ENCODE measurements at regions not wholly inside any gene's neighbourhood (a gene's known extent, or its start where the extent isn't known, plus 50 kb on each side); places are given as distances from the start of the nearest gene placed in this dataset.

GRCh38 chr1:30627206-30627605 lies 96.2 kb downstream of the MATN1 start:
- no peak for DNase-seq (ENCODE audit: extremely low spot score)
- POLR2A ChIA-PET = no interaction called here
- CTCF ChIA-PET = no interaction called here
- TF ChIP-seq PKNOX1 (IDR thresholded peaks at IDR 0.05) (no peak), ELF4 (IDR thresholded peaks at IDR 0.05) (no peak), BHLHE40 (IDR thresholded peaks at IDR 0.05; ENCODE audit: borderline replicate concordance) (no peak), LEF1 (IDR thresholded peaks at IDR 0.05; ENCODE audit: borderline replicate concordance) (no peak), ZNF384 (IDR thresholded peaks at IDR 0.05) (no peak), FOXA1 (IDR thresholded peaks at IDR 0.05) (no peak), SP1 (IDR thresholded peaks at IDR 0.05) (no peak), ARNT (IDR thresholded peaks at IDR 0.05) (no peak), L3MBTL2 (conservative IDR thresholded peaks at IDR 0.05) (no peak), HDGF (IDR thresholded peaks at IDR 0.05; ENCODE audit: borderline replicate concordance) (no peak), FOXK2 (IDR thresholded peaks at IDR 0.05) (no peak), NFRKB (IDR thresholded peaks at IDR 0.05) (no peak), FOXM1 (IDR thresholded peaks at IDR 0.05; ENCODE audit: borderline replicate concordance) (no peak), CTBP1 (IDR thresholded peaks at IDR 0.05; ENCODE audit: borderline replicate concordance) (no peak), SUZ12 (IDR thresholded peaks at IDR 0.05) (no peak), TARDBP (IDR thresholded peaks at IDR 0.05) (no peak)

GRCh38 chr1:30623431-30623830 lies 100.0 kb downstream of the MATN1 start:
- no peak for DNase-seq (ENCODE audit: extremely low spot score)
- no peak for TF ChIP-seq FOXA1 (IDR thresholded peaks at IDR 0.05)
- no peak for TF ChIP-seq HDGF (IDR thresholded peaks at IDR 0.05; ENCODE audit: borderline replicate concordance)
- no peak for TF ChIP-seq NFRKB (IDR thresholded peaks at IDR 0.05)
- TF ChIP-seq FOXK2 (IDR thresholded peaks at IDR 0.05) = no peak
- TF ChIP-seq BHLHE40 (IDR thresholded peaks at IDR 0.05; ENCODE audit: borderline replicate concordance) = no peak
- TF ChIP-seq ZNF384 (IDR thresholded peaks at IDR 0.05) = no peak
- TF ChIP-seq FOXM1 (IDR thresholded peaks at IDR 0.05; ENCODE audit: borderline replicate concordance) = no peak
- TF ChIP-seq PKNOX1 (IDR thresholded peaks at IDR 0.05) = no peak
- TF ChIP-seq SUZ12 (IDR thresholded peaks at IDR 0.05) = no peak
- no peak for TF ChIP-seq ELF4 (IDR thresholded peaks at IDR 0.05)
- no peak for TF ChIP-seq LEF1 (IDR thresholded peaks at IDR 0.05; ENCODE audit: borderline replicate concordance)
- TF ChIP-seq SP1 (IDR thresholded peaks at IDR 0.05) = no peak
- TF ChIP-seq ARNT (IDR thresholded peaks at IDR 0.05) = no peak
- no peak for TF ChIP-seq TARDBP (IDR thresholded peaks at IDR 0.05)
- TF ChIP-seq L3MBTL2 (conservative IDR thresholded peaks at IDR 0.05) = no peak
- no peak for TF ChIP-seq CTBP1 (IDR thresholded peaks at IDR 0.05; ENCODE audit: borderline replicate concordance)
- ChIA-PET CTCF (no interaction called here), POLR2A (no interaction called here)

- no peak for DNase-seq (ENCODE audit: extremely low spot score)
- POLR2A ChIA-PET = no interaction called here
- CTCF ChIA-PET = no interaction called here
- TF ChIP-seq FOXA1 (IDR thresholded peaks at IDR 0.05) (no peak), ELF4 (IDR thresholded peaks at IDR 0.05) (no peak), PKNOX1 (IDR thresholded peaks at IDR 0.05) (no peak), NFRKB (IDR thresholded peaks at IDR 0.05) (no peak)
Measured at GRCh38 chr1:30619619-30620018, 103.8 kb downstream of the MATN1 start.

GRCh38 chr1:30618335-30618747 lies 105.0 kb downstream of the MATN1 start:
- no peak for TF ChIP-seq ELF4 (IDR thresholded peaks at IDR 0.05)
- TF ChIP-seq L3MBTL2 (conservative IDR thresholded peaks at IDR 0.05) = no peak
- no peak for TF ChIP-seq SUZ12 (IDR thresholded peaks at IDR 0.05)
- no peak for TF ChIP-seq FOXK2 (IDR thresholded peaks at IDR 0.05)
- no peak for TF ChIP-seq ZNF384 (IDR thresholded peaks at IDR 0.05)
- TF ChIP-seq ARNT (IDR thresholded peaks at IDR 0.05) = no peak
- TF ChIP-seq HDGF (IDR thresholded peaks at IDR 0.05; ENCODE audit: borderline replicate concordance) = no peak
- no peak for TF ChIP-seq LEF1 (IDR thresholded peaks at IDR 0.05; ENCODE audit: borderline replicate concordance)
- TF ChIP-seq TARDBP (IDR thresholded peaks at IDR 0.05) = no peak
- TF ChIP-seq FOXM1 (IDR thresholded peaks at IDR 0.05; ENCODE audit: borderline replicate concordance) = no peak
- TF ChIP-seq CTBP1 (IDR thresholded peaks at IDR 0.05; ENCODE audit: borderline replicate concordance) = no peak
- TF ChIP-seq PKNOX1 (IDR thresholded peaks at IDR 0.05) = no peak
- no peak for TF ChIP-seq BHLHE40 (IDR thresholded peaks at IDR 0.05; ENCODE audit: borderline replicate concordance)
- TF ChIP-seq FOXA1 (IDR thresholded peaks at IDR 0.05) = no peak
- no peak for TF ChIP-seq SP1 (IDR thresholded peaks at IDR 0.05)
- no peak for DNase-seq (ENCODE audit: extremely low spot score)
- POLR2A ChIA-PET = interaction anchor here (1.1 kb wide), 1 partner anchor 23 kb away, joined by 3 read pairs; no protein-coding TSS in a partner anchor
- CTCF ChIA-PET = no interaction called here

- POLR2A ChIA-PET = no interaction called here
- TF ChIP-seq BHLHE40 (IDR thresholded peaks at IDR 0.05; ENCODE audit: borderline replicate concordance) = no peak
- no peak for TF ChIP-seq LEF1 (IDR thresholded peaks at IDR 0.05; ENCODE audit: borderline replicate concordance)
- no peak for TF ChIP-seq FOXM1 (IDR thresholded peaks at IDR 0.05; ENCODE audit: borderline replicate concordance)
- TF ChIP-seq NFRKB (IDR thresholded peaks at IDR 0.05) = no peak
- TF ChIP-seq SUZ12 (IDR thresholded peaks at IDR 0.05) = no peak
- CTCF ChIA-PET = no interaction called here
- no peak for DNase-seq (ENCODE audit: extremely low spot score)
Measured at GRCh38 chr1:30616759-30617158, 106.6 kb downstream of the MATN1 start.
